HK-2 (cell line): ENCODE measurements at regions not wholly inside any gene's neighbourhood (a gene's known extent, or its start where the extent isn't known, plus 50 kb on each side); places are given as distances from the start of the nearest gene placed in this dataset.
"Not testable (repeated sequence)": the region's sequence is repeated elsewhere in the genome, so short reads cannot be mapped to it uniquely, and the experiment has no call there.

Experiments used
- DNase-seq: peaks from one replicate; pipeline ENCODE4 v3.0.0-alpha.2; 2018; ENCODE audit not compliant: unreplicated experiment

GRCh38 chr15:69760890-69761568 is 308.4 kb downstream of the RPLP1 start:
- peak; percentile 38 for DNase-seq

GRCh38 chr15:69762373-69763148 is 309.9 kb downstream of the RPLP1 start:
- no peak for DNase-seq

- DNase-seq = no peak
Measured at GRCh38 chr15:69763831-69764230, 311.2 kb downstream of the RPLP1 start.

- no peak for DNase-seq
Measured at GRCh38 chr15:69766156-69766555, 313.5 kb downstream of the RPLP1 start.

GRCh38 chr15:69767191-69767590 is 314.6 kb downstream of the RPLP1 start:
- DNase-seq = no peak

- not testable (repeated sequence) for DNase-seq
Measured at GRCh38 chr15:69769336-69769735, 316.7 kb downstream of the RPLP1 start.

GRCh38 chr15:69774258-69774657 is 321.6 kb downstream of the RPLP1 start:
- DNase-seq = not testable (repeated sequence)

- not testable (repeated sequence) for DNase-seq
Measured at GRCh38 chr15:69774711-69775110, 322.1 kb downstream of the RPLP1 start.

- no peak for DNase-seq
Measured at GRCh38 chr15:69777356-69777755, 320.4 kb downstream of the TLE3 start.

GRCh38 chr15:69780374-69780773 is 317.3 kb downstream of the TLE3 start:
- DNase-seq = no peak

GRCh38 chr15:69780981-69781380 is 316.7 kb downstream of the TLE3 start:
- no peak for DNase-seq

GRCh38 chr15:69781411-69782125 is 316.1 kb downstream of the TLE3 start:
- no peak for DNase-seq

GRCh38 chr15:69782139-69782658 is 315.5 kb downstream of the TLE3 start:
- DNase-seq = no peak

GRCh38 chr15:69782809-69783208 is 314.9 kb downstream of the TLE3 start:
- DNase-seq = no peak

GRCh38 chr15:69783211-69783610 is 314.5 kb downstream of the TLE3 start:
- no peak for DNase-seq

- no peak for DNase-seq
Measured at GRCh38 chr15:69784798-69785566, 312.7 kb downstream of the TLE3 start.

GRCh38 chr15:69786136-69786701 is 311.5 kb downstream of the TLE3 start:
- DNase-seq = no peak

- DNase-seq = no peak
Measured at GRCh38 chr15:69787791-69788190, 309.9 kb downstream of the TLE3 start.

GRCh38 chr15:69789648-69790393 is 307.9 kb downstream of the TLE3 start:
- DNase-seq = no peak

GRCh38 chr15:69790632-69791031 is 307.1 kb downstream of the TLE3 start:
- DNase-seq = no peak

- DNase-seq = no peak
Measured at GRCh38 chr15:69792823-69793222, 304.9 kb downstream of the TLE3 start.
